HG03469 (cell line): ENCODE measurements at regions not wholly inside any gene's neighbourhood (a gene's known extent, or its start where the extent isn't known, plus 50 kb on each side); places are given as distances from the start of the nearest gene placed in this dataset.

Experiments used
- ATAC-seq: cut with Tn5 transposase; IDR thresholded peaks from one replicate; pipeline ENCODE4 v1.9.1; 2021; ENCODE audit warnings: mild to moderate bottlenecking, moderate library complexity, moderate number of reproducible peaks; ENCODE audit not compliant: unreplicated experiment

DNA sequence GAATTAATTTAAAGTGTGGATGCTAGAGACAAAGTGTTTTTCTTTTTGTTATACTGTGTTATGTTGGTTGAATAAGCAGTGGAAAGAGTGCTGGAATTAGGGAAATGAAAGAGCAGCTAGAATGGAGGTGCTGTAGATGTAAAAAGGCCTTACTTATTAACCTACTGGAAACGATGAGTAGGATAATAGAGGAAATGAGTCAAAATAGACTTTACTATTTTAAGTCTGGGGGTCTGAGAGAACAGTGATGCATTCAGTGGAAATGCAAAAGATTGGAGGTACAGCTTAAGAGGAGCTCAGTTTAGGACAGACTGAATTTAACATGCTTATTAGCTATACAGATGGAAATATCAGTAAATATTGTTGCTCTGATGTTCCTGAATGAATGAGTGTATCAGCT lies 674.0 kb downstream of the OTOL1 start:
- ATAC-seq = no peak

DNA sequence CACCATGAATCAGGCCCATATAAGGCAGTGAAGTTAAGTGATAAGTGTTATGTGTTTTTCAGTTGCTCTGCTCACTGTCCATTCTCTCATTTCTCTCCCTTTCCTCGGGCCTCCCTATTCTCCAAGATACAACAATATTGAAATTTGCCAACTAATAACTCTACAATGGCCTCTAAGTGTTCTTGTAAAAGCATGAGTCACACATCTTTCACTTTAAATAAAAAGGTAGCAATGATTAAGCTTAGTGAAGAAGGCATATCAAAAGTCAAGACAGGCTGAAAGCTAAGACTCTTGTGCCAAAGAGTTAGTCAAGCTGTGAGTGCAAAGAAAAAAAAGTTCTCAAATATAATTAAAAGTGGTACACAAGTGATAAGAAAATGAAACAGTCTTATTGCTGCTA lies 675.4 kb downstream of the OTOL1 start:
- ATAC-seq = no peak

DNA sequence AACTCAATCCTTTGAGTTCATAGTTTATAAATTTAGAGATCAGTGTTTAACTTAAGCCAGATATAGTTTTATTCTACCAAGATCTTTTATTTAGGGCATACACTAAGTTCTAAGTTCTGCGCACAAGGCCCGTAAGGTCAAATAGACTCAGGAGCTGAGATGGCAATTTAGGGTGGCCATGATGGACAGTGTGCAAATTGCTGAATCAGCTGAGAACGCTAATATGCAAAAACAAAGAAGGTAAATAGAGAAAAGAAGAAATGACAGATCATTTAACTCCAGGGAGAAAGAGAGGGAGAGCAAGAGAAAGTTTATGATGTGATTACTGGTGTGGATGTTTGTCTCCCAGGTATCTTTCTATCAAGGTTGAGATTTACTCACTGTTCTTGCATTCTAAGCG lies 678.5 kb downstream of the OTOL1 start:
- no peak for ATAC-seq

DNA sequence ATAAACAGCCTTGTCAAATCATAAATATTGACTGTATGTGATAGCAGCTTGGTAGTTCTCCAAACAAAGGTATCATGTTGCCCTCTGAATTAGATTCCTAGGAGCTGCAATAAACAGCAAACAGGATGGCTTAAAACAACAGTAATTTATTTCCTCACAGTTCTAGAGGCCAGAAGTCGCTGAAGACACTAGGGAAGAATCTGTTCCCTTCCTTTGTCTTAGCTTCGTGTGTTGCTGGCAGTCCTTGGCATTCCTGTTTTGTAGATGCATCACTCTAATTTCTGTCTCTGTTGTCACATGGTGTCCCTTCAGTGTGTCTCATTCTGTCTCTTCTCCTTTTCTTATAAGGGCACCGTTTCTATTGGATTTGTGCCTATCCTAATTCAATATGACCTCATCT lies 679.3 kb downstream of the OTOL1 start:
- ATAC-seq = no peak

DNA sequence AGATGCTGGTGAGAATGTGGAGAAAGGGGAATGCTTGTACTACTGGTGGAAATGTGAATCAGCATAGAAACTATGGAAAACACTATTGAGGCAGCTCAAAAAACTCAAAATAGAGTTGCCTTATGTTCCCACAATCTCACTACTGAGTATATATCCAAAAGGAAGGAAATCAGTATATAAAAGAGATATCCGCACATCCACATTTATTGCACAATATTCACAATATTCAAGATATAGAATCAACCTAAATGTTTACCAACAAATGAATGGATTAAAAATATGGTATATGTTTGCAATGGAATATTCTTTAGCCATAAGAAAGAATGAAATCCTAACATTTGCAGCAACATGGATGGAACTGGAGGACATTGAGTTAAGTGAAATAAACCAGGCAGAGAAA lies 686.8 kb downstream of the OTOL1 start:
- no peak for ATAC-seq

DNA sequence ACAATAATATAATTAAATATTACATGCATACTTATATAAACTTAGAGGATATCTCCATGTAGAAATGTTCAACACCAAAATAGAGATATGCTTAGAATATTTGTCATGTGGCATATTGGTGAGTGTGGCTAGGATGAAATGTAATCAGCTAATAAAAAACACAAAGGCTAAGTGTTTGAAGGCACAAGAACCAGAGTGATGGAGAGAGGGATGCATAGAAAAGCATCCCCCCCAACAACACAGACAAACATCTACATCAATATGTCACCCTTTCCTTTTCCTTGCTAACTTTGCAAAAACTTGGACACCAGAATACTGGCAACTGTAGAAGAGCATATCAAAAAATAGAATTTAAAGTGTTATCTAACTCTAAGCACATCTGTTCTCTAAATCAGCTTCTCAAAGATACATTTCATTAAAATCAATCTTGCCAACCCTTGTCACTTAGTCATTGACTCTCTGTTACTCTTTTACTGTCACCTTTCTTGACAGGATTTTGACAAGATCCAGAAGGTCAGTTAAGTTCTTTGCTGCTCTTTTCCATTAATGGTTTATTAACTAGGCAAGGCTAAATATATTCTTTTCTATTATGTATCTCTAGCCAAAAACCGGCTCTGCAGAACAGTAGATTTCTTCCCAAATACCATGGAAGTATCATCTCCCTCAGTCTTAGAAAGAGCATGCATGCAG lies 695.9 kb downstream of the OTOL1 start:
- no peak for ATAC-seq

DNA sequence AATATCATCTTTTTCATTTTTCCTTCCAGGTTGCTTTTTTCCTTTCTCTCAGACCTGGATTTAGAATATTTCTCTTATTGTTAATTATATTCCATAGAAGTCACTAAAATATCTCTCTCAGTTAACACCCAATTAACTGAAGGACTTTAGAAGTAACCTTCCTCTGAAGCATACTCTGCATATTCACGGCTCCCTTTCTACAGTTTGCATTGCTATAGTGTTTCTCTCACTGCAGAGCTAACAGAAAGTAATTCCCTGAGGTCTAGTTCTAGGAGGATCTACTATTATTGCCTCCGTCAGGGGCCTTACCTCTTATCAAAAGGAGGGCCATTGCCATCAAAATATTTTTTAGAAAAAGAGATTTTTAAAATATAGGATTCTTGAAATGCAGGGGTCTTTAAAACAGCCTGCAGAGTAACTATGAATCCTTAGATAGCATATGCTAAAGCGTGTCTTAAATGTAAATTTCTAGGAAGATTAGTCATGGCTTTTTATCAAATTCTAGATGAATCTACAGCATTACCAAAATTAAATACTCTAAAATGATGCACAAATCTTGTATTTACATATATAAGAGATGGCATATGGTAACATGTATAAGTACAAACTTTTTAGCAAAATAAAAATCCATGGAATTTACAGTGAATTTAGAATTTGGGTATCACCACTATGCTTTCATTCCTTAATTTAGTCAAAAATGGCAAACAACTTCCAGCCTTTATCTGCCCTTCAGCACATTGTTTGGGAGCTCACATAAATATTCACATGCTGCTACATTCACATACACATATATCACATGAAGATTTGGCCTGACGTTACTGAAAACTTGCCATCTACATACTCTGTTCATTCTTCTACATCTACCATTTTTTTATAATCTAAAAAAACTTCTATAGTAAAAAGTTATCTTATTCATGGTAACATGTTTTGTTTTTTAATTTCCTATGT lies 696.8 kb downstream of the OTOL1 start:
- ATAC-seq = no peak

DNA sequence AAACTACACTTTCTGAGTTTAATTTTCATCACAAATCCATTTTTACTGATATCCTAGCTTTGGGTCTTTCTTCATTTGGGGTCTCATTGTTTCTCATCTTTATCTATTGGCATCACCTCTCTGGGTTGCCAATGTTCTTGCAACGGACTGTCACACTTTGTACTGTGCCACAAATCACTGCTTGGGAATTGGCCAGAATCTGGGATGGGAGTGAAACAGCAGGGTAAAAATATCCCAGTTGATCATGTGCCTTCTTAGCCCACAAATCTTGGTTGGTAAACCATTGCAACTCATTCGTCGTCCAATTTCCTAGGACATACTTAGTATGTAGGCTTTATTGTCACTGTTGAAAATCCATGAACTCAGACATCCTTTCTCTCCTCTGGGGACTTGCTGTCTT lies 698.5 kb downstream of the OTOL1 start:
- ATAC-seq = no peak

DNA sequence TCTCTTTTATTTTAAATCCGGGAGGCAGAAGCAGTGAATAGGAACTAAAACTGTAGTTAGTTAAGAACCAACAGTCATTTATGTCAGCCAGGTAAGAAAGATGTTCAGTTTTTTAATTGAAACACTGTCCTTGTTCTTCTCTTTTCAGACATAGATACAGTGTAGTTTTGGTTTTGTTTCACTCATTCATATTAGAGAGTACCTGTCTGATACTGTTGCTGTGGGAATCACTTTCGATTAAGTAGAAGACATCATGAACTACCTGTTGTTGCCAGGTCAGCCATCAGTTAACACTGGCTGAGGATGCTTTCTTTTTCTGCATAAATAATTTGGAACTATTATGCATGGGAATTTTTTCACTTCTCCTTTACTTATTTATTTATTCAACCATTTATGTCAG lies 700.4 kb downstream of the OTOL1 start:
- ATAC-seq = no peak

DNA sequence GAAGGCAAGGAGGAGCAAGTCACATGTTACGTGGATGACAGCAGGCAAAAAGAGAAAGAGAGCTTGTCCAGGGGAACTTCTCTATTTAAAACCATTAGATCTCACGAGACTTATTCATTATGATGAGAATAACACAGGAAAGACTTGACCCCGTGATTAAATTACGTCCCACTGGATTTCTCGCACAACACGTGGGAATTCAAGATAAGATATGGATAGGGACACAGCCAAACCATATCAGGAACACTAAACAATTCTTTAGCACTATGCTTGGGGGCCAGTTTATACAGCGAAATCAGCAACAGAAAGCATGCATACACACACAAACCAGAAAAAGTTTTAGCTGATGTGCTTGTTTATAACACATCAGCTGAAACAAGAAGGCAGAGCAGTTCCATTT lies 704.2 kb downstream of the OTOL1 start:
- no peak for ATAC-seq

DNA sequence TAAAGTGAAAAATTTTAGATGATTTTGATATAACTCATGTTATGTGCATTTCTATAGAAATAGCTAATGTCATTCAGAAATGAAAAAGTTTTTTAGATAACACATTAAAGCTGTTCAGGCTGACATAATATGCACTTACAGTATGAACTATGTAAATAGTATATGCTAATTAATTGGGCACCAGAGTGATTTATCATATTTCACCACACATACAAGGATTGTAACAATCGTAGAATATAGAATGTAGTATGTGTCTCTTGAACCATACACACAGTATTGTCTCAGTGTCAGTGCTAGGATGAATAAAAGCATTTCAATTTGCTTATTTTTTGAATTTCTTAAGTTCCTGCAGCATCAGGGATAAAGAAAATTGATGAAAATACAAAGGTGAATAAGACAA lies 710.0 kb downstream of the OTOL1 start:
- no peak for ATAC-seq

DNA sequence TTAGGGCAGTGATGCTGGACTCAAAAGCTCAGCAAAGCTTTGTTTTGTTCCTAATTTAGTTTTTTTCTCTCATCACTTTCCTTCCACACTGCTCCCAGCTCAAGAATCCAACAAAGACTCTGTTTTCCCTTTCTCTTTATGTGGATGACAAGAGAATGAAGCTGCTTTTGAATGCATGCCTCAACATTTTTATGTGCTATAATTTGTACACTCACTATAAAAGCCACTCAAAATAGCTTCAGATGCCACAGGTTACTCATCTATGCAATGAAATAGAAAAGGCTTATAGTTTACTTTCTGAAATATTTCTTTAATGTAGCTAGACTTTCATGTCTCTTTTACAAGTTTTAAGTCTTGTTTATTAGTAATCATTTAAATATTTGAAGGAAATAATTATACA lies 714.9 kb downstream of the OTOL1 start:
- no peak for ATAC-seq

DNA sequence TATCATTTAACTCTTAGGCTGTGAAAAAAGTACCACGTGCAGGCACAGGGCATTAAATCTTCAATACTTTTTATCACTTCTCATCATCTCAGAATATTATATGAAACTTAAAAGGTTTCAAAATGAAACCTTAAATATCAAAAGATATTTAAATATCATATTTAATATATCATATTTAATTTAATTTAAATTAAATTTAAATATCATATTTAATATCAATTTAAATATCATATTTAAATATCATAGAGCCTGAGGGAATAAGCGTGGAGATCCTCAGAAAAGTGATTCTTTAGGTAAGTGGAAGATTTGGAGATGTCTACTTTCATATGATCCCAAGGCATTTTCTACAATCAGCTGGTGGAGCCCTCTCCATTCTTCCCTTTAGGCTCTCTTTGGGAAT lies 716.6 kb downstream of the OTOL1 start:
- ATAC-seq = no peak

DNA sequence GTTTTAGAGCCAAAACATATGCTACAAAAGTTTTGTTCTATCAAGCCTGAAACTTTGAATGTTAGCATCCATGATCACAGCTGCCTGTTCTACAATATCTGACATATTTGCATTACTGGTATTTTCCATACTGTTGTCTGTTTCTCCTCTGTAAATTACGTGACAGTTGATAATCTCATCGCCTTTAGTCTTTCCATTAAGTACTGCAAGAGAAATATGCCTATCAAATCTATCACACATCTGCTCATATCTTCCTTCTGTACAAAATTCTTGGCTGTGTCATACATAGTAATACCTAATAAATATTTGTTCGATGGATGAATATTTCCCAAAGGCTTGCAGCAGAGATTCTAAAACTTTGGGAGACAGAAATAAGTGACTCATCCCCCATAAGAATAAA lies 717.3 kb downstream of the OTOL1 start:
- no peak for ATAC-seq

DNA sequence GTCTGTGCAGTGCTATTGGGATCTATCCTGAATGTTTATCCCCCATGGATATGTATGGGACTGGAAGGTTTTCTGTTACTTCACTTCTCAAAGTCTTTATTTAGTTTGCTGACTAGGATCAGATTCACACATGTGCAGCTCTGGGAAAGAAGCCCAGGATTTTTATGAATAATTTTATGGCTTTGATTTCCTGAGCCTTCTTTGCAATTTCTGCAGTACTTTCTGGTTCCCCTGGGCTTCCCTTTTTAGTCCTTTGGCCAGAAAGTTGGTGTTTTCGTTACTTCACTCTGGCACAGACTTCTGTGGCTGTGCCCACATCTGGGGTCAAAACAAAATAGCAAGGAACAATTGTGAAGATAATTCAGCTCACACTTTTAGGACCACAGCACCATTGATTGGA lies 721.0 kb downstream of the OTOL1 start:
- ATAC-seq = no peak

DNA sequence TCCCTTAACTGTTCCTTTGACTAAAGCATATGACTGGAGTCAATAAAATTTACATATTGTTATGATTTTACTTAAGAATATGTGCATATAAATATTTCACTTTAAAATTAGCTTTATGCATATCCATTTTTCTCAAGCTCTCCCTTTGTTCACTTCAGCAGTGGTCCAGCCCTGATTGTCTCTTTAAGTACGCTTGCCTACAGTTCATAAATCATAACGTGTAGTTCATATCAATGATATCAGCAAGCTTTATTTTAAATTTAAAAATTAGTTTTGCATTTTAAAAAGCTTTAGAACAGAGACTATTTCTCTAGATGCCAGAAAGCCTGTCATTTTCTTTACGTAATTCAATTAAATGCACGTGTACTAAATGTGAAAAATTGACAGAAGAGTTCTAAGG lies 721.9 kb downstream of the OTOL1 start:
- ATAC-seq = no peak

DNA sequence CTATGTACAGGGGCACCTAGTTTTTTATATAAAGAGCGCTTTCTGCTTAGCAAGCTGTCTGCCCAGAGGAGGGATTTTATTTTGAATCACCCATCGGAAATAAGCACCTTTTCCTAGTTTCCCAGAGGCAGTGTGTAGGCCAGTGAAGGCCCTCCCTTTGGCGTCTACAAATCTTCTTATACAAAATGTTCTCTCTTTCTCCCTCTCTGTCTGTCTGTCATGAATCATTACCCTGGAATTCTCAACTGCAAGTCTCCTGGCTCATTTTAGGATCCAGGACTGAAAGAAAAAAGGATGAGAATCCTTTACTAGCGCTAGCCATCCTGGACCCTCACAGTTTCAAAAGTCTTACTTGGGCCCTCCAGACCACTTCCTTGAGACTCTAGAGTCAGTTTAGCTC lies 728.1 kb downstream of the OTOL1 start:
- ATAC-seq = no peak

DNA sequence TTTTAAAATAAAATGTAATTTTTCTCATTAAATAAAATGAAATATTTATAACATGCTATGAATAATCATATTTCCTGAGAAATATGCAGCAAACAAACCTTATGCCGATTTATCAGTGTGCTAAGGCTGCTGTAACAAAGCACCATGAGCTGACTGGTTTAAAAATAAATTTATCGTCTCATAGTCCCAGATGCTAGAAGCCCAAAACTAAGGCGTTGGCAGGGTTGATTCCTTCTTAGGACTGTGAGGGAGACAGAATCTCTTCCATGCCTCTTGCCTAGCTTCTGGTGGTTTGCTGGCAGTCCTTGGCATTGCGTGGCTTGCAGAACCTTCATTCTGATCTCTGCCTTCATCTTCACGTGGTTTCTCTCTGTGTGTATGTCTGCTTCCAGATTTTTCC lies 740.3 kb downstream of the OTOL1 start:
- ATAC-seq = no peak

DNA sequence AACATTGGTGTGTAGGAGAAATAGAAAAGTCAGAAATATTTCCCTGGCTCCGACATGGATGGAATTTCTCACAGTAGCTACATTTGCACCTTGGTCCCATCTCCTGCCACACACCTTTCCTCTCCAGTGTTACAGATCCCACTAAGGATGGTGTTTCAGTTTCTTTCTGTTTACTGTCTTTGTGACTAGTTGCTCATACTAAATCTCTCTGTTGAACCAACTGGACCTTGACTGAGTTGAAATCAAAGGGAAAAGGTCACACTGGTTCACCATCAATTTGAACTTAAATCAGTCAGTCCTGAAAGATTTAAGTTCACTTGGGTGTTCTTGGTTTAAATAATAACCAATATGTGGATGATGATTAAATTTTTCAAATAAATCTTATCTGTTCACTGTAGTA lies 754.2 kb downstream of the OTOL1 start:
- ATAC-seq = no peak

DNA sequence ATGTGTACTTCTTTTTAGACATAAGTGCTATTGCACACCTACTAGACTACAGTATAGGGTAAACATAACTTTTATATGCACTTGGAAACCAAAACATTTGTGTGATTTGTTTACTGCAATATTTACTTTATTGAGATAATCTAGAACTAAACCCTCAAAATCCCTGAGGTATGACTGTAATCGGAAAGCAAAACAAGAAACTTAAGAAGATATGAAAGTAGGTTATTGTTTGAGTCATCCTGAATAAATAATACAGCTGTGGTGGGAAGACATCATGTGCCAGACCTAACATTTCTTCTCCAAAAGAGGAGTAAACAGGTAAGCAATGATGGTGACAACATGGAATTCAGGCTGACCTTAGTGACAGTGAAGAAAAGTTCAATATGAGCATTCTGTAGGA lies 765.5 kb downstream of the OTOL1 start:
- no peak for ATAC-seq

DNA sequence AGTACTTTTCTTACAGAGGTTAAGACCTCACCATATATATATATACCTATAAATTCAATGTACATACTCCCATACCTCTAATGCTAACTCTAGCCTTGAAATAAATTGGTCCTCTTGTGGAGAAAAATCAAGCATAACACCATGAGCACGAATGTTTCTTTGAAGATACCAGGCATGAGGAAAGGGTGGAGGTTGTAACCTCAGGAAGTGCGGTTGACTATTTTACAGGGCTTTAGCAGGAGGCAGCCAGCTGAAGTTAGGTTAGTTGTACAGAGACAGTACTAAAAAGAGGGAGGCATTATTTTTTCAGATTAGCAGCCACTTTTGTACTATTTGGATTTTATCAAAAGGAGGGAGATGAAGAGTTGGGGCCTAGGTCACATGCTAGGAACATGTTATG lies 767.0 kb downstream of the OTOL1 start:
- no peak for ATAC-seq
